ENCODE measurements at regions not wholly inside any gene's neighbourhood (a gene's known extent, or its start where the extent isn't known, plus 50 kb on each side); places are given as distances from the start of the nearest gene placed in this dataset.

DNA sequence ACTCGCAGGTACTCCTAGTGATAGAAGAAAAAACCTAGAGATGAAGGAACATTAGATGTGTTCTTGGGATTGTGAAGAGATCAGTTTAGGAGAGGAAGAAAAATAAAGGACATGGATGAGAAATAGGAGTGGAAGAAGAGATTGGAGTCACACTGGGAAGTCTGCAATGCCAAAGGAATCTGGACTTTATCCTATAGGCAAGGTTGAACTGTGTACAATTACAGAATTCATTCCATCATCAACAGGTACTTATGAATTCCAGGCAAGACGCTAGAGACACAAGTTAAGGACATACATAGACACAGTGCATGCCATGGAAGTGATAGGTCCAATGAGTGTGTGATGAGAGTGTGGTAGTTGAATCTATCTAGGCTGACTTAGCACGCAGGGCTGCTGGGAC is 101.3 kb downstream of the EDN1 start:
- H2BK5ac ChIP-seq (ENCODE audit: low read depth, low read length), result no peak overlapping the region
- ChIA-PET POLR2A (ENCODE audit: partially characterized antibody) (no interaction called here), CTCF (ENCODE audit: partially characterized antibody) (interaction anchor here (0.6 kb wide), 1 partner anchor 245 kb away, joined by 4 read pairs; no protein-coding TSS in a partner anchor)
- no peaks in the 10 kb centered on the region for H3K36me3 ChIP-seq (ENCODE audit: control insufficient read depth in 2 of 4, insufficient read depth in 4 of 4, low read length in 3 of 4)
- no peaks in the 10 kb centered on the region for H3K23me2 ChIP-seq (ENCODE audit: low read depth, low read length)
- no peak overlapping the region for H2BK20ac ChIP-seq (ENCODE audit: low read length)
- no peak overlapping the region for H3K4me2 ChIP-seq (ENCODE audit: insufficient read depth in 1 of 2, low read depth in 2 of 2, low read length in 2 of 2)
- H2AK5ac ChIP-seq (ENCODE audit: low read depth, low read length), result no peak overlapping the region
- no peak overlapping the region for H3K23ac ChIP-seq (ENCODE audit: insufficient read length)
- FAIRE-seq (no peak), DNase-seq (ENCODE audit: low read depth in 1 of 2, low spot score in 2 of 2) (no peak)
- H3K27ac ChIP-seq (ENCODE audit: low read depth, low read length), result no peak overlapping the region
- H4K20me1 ChIP-seq (replicated peaks in 1 of 2; ENCODE audit: control insufficient read depth in 1 of 2, insufficient read depth in 2 of 2, low read length in 2 of 2), result no peaks in the 10 kb centered on the region
- H2BK15ac ChIP-seq (ENCODE audit: low read length), result no peak overlapping the region
- H3K4me1 ChIP-seq (replicated peaks in 1 of 4; ENCODE audit: control insufficient read depth in 3 of 4, insufficient read depth in 4 of 4, low read length in 3 of 4), result no peaks in the 10 kb centered on the region
- H4K5ac ChIP-seq (ENCODE audit: insufficient read length, low read depth, low read length), result no peak overlapping the region
- H3K4ac ChIP-seq (replicated peaks; ENCODE audit: insufficient read length, low read depth, low read length), result no peak overlapping the region
- no peak overlapping the region for H3K9ac ChIP-seq (replicated peaks in 1 of 4; ENCODE audit: extremely low read depth in 1 of 4, low read depth in 3 of 4, low read length in 3 of 4)
- H3K27me3 ChIP-seq (replicated peaks in 1 of 4; ENCODE audit: control insufficient read depth in 3 of 4, extremely low read depth in 1 of 4, insufficient read depth in 3 of 4, low read length in 3 of 4), result no peaks in the 10 kb centered on the region
- no peak overlapping the region for H3K18ac ChIP-seq (ENCODE audit: extremely low read depth, low read length)
- H3K56ac ChIP-seq (replicated peaks; ENCODE audit: insufficient read length, low read depth, low read length), result no peak overlapping the region
- no peaks in the 10 kb centered on the region for H3K79me2 ChIP-seq (ENCODE audit: control insufficient read depth in 1 of 2, insufficient read depth in 2 of 2, low read length in 2 of 2)
- TF ChIP-seq RXRA (IDR thresholded peaks at IDR 0.05; ENCODE audit: insufficient read depth, low read depth, low read length) (no peak), TCF12 (IDR thresholded peaks at IDR 0.05; ENCODE audit: low read depth, low read length) (no peak), SP1 (IDR thresholded peaks at IDR 0.05; ENCODE audit: low read depth, low read length) (no peak), MAFK (IDR thresholded peaks at IDR 0.05; ENCODE audit: low read depth, low read length) (no peak), TAF7 (optimal IDR thresholded peaks at IDR 0.05; ENCODE audit: borderline replicate concordance, low read depth, low read length) (no peak), RAD21 (IDR thresholded peaks at IDR 0.05 in 1 of 2, conservative IDR thresholded peaks at IDR 0.05 in 1 of 2; ENCODE audit: low read depth in 2 of 2, low read length in 2 of 2) (no peak), JUND (IDR thresholded peaks at IDR 0.05; ENCODE audit: low read length) (no peak), SUZ12 (IDR thresholded peaks at IDR 0.05; ENCODE audit: low read length) (no peak), CHD2 (IDR thresholded peaks at IDR 0.05; ENCODE audit: low read length) (no peak), TAF1 (IDR thresholded peaks at IDR 0.05; ENCODE audit: low read depth, low read length) (no peak), SIRT6 (IDR thresholded peaks at IDR 0.05; ENCODE audit: low read length) (no peak), KDM4A (IDR thresholded peaks at IDR 0.05; ENCODE audit: low read depth, low read length, severe bottlenecking) (no peak), SP2 (IDR thresholded peaks at IDR 0.05; ENCODE audit: low read length) (no peak)
- TF ChIP-seq, protein P1, sequence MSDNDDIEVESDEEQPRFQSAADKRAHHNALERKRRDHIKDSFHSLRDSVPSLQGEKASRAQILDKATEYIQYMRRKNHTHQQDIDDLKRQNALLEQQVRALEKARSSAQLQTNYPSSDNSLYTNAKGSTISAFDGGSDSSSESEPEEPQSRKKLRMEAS (IDR thresholded peaks at IDR 0.05), result no peak
- no peak overlapping the region for H2BK120ac ChIP-seq (replicated peaks; ENCODE audit: low read depth, low read length)
- no peak overlapping the region for H4K8ac ChIP-seq (ENCODE audit: extremely low read depth, insufficient read depth, low read length)
- no peak overlapping the region for H4K91ac ChIP-seq (replicated peaks; ENCODE audit: insufficient read length, low read length)
- H3K9me3 ChIP-seq (ENCODE audit: insufficient read depth in 2 of 2, low read depth in 1 of 2, low read length in 1 of 2), result no peaks in the 10 kb centered on the region
- no peak overlapping the region for H2AFZ ChIP-seq (ENCODE audit: low read length)
- H3K14ac ChIP-seq (ENCODE audit: insufficient read length), result no peak overlapping the region
- 63% methylated on average over 3 of the region's 3 CpGs; no CpG with 5 or more reads in 1 of the 2 experiments for WGBS, 2 experiments (ENCODE audit: extremely low coverage in 1 of 2, insufficient coverage in 1 of 2, insufficient read length in 1 of 2, insufficient replicate concordance in 2 of 2, low coverage in 1 of 2, low lambda C conversion rate in 2 of 2, missing lambda C conversion rate in 1 of 2)
- no peak overlapping the region for H2BK12ac ChIP-seq (ENCODE audit: low read depth, low read length)
- no peak overlapping the region for H3K4me3 ChIP-seq (ENCODE audit: extremely low read depth in 1 of 4, insufficient read depth in 2 of 4, low read depth in 3 of 4, low read length in 4 of 4)
- H3K79me1 ChIP-seq (ENCODE audit: low read depth, low read length), result no peaks in the 10 kb centered on the region

Data from H1 (cell line).